Mucosa of descending colon (tissue), 3 donors: ENCODE measurements at regions not wholly inside any gene's neighbourhood (a gene's known extent, or its start where the extent isn't known, plus 50 kb on each side); places are given as distances from the start of the nearest gene placed in this dataset.

ENCODE experiments used
- ATAC-seq: fragments of 200-7000 bp; cut with Tn5 transposase; one replicate; pipeline ENCODE4 v1.9.1; 2020; ENCODE audit warnings: mild to moderate bottlenecking, moderate library complexity
- DNase-seq, 3 donors: peaks; one replicate each; pipeline ENCODE4 v3.0.0-alpha.2; 2020
- H3K36me3 ChIP-seq: fragments of 200-600 bp; one replicate; pipeline ENCODE4 v1.8.0; 2021; ENCODE audit warnings: low read depth, mild to moderate bottlenecking
- H3K4me1 ChIP-seq: fragments of 200-600 bp; one replicate; pipeline ENCODE4 v1.8.0; 2021; ENCODE audit warnings: low read depth, mild to moderate bottlenecking
- H3K4me3 ChIP-seq: fragments of 200-600 bp; one replicate; pipeline ENCODE4 v1.8.0; 2021; ENCODE audit warnings: mild to moderate bottlenecking
- H3K9me3 ChIP-seq: fragments of 200-600 bp; one replicate; pipeline ENCODE4 v1.8.0; 2021; ENCODE audit warnings: mild to moderate bottlenecking
- intact Hi-C, 2 donors: fragments of 100-400 bp; cut with DNase I in 1 of 2; cut with micrococcal nuclease in 1 of 2; formaldehyde crosslinking; loops; one replicate each; pipeline versions ENCODE4 v1.11.0 to v1.11.1; 2022; cut with DNase I, micrococcal nuclease
- TF ChIP-seq, protein P1 (sequence below): fragments of 200-600 bp; IDR thresholded peaks from one replicate; pipeline ENCODE4 v1.8.0; 2022; ENCODE audit warnings: antibody characterized with exemption, mild to moderate bottlenecking
- donor health status: DM: no; HTN: no; CAD: no; lungs with moderate emphysema.
- donor health status: DM: no; HTN: no; CAD: no.
- donor health status: DM: no; HTN: yes; CAD: no.

DNA sequence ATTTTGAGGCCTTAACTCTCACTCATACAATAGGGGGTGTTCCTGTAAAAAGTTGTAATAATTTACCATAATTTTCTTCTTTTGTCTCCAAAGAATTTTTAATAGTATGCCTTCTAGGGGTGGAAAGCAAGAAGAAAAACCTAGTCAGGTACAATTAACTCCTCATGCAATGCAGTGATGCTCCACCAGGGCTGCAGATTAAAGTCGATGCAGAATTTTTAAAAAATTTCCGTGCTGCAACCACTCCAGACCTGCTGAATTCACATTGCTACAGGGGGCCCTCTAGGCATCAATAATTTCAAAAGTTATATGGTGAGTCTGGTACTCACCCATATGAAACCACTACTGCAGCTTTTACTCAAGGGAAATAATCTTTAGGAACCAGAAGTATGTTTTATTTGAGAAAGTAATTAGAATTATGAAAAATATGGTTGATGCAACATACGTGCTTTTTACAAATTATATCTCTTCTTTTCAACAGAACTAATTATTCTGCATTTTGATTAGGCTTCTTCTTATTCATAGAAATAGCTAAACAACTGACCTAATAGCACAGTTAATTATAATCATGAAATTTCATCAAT lies 353.2 kb downstream of the BCAT1 start:
- Histone ChIP-seq H3K4me3 (no peak overlapping the region), H3K4me1 (no peaks in the 10 kb centered on the region), H3K9me3 (no peaks in the 10 kb centered on the region), H3K36me3 (no peaks in the 10 kb centered on the region)
- ATAC-seq: no peak
- TF ChIP-seq, protein P1, sequence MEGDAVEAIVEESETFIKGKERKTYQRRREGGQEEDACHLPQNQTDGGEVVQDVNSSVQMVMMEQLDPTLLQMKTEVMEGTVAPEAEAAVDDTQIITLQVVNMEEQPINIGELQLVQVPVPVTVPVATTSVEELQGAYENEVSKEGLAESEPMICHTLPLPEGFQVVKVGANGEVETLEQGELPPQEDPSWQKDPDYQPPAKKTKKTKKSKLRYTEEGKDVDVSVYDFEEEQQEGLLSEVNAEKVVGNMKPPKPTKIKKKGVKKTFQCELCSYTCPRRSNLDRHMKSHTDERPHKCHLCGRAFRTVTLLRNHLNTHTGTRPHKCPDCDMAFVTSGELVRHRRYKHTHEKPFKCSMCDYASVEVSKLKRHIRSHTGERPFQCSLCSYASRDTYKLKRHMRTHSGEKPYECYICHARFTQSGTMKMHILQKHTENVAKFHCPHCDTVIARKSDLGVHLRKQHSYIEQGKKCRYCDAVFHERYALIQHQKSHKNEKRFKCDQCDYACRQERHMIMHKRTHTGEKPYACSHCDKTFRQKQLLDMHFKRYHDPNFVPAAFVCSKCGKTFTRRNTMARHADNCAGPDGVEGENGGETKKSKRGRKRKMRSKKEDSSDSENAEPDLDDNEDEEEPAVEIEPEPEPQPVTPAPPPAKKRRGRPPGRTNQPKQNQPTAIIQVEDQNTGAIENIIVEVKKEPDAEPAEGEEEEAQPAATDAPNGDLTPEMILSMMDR: no peak
- intact Hi-C loops: no loop called here
- DNase-seq: no peak

DNA sequence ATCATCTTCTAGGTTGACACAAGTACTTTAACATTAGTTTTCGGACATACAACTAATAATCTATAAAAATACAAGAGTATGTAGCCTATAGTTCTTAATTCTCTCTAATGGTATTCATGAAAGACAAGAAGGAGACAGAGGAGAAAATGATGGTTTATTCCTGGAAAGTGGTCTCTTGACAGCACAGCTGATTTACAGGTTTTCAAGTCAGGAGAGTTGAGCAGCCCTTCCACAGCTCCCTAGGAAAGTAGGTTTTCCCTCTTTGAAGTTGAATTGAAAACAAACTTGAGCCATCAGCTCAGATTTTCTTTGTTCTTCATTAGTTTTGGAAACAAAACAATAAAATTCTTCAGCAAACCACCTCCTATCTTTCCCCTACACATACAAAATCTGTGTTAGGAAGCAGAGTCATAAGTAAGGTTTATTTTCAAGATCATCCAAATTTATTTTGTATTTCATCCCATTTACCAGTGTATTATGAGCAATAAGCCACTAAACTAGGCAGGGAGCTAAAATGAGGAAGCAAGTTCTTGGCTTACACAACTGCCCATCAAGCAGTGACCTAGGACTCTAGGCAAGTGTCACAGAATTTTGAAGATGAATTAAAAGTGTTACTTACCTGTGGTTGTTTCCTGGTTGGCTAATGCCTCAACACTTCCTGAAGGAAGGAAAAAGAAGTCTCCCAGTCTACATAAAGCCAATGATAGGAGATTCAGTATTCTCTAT lies 357.0 kb downstream of the BCAT1 start:
- H3K4me3 ChIP-seq: no peak overlapping the region
- intact Hi-C loops: no loop called here
- ATAC-seq: no peak
- no peaks in the 10 kb centered on the region for H3K36me3 ChIP-seq
- no peaks in the 10 kb centered on the region for H3K9me3 ChIP-seq
- no peaks in the 10 kb centered on the region for H3K4me1 ChIP-seq
- TF ChIP-seq, protein P1: no peak
- no peak for DNase-seq

DNA sequence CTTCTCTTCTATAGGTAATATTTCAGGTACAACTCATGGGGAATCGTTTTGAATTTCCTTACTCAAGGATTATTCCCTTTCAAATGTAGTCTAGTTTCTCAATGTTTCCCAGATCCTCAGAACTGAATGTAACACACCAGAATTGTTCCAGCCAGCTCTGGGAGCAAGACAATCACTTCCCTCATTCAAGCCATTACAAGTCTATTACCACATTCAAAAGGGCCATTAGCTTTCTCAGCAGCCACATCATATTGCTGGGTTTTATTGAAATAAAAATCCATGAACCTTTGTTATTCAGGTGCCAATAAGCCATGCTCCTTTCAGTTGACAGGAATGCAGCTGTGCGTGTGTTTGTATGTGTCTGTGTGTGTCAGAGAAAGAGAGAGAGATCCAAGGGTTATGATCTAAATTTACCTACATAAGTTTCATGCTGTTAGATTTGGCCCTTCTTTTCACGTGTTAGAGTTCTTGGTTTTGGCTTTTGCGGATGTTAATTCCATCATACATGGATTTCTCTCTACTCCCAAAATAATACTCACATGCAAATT lies 357.7 kb downstream of the BCAT1 start:
- Histone ChIP-seq H3K4me1 (no peaks in the 10 kb centered on the region), H3K9me3 (no peaks in the 10 kb centered on the region), H3K36me3 (no peaks in the 10 kb centered on the region), H3K4me3 (no peak overlapping the region)
- DNase-seq: no peak
- intact Hi-C loops: no loop called here
- TF ChIP-seq, protein P1: no peak
- no peak for ATAC-seq

DNA sequence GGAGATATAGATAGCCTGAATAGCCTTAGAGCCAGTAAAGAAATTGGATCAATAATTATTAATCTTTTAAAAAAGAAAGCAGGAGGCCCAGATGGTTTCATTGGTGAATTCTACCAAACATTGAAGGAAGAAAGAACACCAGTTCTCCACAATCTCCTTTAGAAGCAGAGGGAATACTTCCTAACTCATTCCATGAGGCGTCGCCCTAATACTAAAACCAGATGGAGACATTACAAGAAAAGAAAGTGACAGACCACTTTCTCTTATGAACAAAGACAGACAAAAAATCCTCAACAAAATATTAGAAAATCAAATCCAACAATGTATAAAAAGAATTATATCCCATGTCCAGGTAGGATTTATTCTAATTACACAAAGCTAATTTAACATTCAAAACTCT lies 362.6 kb downstream of the BCAT1 start:
- Histone ChIP-seq H3K4me3 (no peak overlapping the region), H3K9me3 (no peaks in the 10 kb centered on the region), H3K4me1 (no peaks in the 10 kb centered on the region), H3K36me3 (no peaks in the 10 kb centered on the region)
- intact Hi-C loops: no loop called here
- DNase-seq (no peak), ATAC-seq (no peak)
- TF ChIP-seq, protein P1: no peak

DNA sequence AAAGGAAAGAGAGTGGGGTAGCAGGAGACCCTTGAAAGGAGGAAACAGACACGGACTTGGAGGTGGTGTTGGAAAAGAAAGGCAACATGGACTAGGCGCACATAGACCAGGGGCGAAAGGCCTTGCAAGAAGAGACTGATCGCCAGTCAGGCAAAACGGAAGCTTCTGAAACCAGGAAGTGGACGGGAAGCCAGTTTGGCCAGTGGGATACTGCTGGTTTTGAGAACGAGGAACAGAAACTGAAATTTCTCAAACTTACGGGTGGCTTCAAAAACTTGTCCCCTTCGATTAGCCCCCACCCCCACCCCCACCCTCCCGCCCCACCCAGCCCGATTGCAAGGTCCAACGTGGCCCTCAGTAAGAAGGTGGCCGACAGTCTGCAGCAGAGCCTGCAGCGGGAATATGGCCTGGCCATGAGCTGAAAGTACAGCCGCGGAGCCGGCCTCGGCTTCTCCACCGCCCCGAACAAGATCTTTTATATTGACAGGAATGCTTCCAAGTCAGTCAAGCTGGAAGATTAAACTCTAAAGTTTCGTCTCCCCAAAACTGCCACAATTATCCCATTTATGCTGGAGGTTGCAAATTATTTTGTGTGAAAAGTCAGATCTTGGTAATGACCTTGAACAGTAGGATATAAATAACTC lies 364.7 kb downstream of the BCAT1 start:
- DNase-seq (peak in 1 of 3 donors; percentile 6), ATAC-seq (no peak)
- H3K9me3 ChIP-seq: no peaks in the 10 kb centered on the region
- no peaks in the 10 kb centered on the region for H3K36me3 ChIP-seq
- no peak overlapping the region for H3K4me3 ChIP-seq
- TF ChIP-seq, protein P1: no peak
- intact Hi-C loops: no loop called here
- no peaks in the 10 kb centered on the region for H3K4me1 ChIP-seq
